ENCODE measurements at regions not wholly inside any gene's neighbourhood (a gene's known extent, or its start where the extent isn't known, plus 50 kb on each side); places are given as distances from the start of the nearest gene placed in this dataset.
"Not testable (repeated sequence)": the region's sequence is repeated elsewhere in the genome, so short reads cannot be mapped to it uniquely, and the experiment has no call there.

DNA sequence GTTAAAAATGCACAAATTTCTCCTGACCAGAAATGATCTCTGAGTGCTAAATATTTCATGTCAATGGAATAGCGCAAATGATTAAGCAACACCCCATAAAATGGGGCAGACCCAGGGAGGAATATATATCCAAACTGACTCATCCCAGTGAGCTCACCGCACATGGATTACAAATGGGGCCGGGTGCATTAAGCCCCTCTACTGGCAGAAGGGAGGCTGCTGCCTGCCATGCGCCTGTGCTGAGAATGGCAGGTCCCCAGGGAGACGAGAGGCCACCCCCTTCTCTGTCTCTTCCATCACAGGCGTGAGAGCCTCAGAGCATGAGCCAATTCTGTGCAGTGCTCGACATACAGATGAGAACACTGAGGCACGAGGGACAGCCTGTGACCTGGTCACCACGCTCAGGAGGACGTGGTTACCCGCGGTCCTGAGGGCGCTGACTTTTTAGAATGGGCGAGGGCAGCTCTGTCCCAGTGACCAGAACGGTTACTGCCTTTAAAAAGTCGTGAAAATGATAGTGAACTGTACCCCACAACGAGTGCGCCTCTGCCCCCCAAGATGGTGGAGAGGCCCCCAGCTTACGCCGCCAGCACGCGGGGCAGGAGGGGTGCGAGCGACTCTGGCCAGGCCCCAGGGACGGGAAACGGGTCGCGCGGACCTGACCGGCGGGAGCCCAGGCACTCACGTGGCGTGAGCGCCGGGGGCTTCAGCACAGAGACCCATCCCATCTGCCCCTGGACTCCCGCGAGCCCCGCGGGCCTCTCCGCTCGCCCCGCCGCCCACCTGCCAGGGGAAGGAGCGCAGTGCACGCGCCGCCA lies 130.2 kb upstream of the ALDH3B2 start:
- peak; percentile 12 for DNase-seq (ENCODE audit: low spot score)

DNA sequence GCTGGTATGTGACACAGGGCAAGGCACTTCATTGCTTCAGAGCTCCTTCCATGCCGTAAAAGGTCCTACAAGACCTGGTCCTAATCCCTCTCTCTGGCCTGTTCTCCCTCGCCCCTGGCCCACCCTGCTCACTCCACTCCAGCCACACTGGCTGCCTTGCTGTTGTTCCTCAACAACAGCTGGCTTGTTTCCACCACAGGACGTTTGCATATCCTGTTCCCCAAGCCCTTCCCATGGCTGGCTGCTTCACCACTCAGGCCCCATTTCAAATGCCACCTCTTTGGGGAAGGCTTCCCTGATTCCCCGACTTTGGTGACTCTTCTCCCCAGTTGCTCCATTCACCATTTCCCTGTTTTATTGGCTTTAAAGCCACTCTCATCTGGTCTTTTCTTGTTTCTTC lies 129.1 kb upstream of the ALDH3B2 start:
- DNase-seq (ENCODE audit: low spot score), result not testable (repeated sequence)

DNA sequence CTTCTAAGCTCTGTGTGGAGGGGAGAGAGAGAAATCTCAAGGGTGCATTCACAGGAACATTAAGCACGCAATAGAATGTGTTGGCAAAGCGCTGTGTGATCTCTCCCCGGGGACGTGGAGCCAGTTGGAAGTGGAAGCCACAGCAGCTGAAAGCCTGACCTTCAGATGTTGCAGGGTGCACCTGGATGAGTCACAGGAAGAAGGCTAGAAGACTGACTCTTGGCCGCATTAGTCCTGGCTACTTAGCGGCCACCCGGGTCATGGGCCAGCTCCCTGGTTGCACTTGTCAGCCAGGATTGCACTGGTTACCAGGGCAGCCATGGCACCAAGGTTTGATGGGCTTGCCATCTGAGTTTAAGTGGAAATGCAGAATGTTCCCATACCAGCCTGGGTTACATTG lies 128.6 kb upstream of the ALDH3B2 start:
- DNase-seq (ENCODE audit: low spot score), result not testable (repeated sequence)

DNA sequence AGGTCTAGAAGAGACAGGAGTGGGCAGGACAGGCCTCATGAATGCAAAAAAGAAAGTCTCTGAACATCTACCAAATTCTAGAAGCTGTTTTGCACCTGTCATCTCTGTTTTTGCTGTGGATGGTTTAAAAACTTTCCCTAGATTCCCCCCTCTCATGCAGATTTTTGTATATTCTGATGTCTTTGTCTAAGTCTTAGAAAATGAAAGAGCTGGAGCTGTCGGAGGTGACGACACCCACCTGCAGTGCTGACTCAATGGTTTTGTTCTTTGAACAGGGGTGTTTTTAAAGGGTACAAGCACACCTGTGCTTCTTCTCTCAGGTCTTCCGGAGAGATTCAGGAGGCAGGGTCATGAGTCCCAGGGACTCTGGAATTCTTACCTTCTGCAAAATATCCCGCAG lies 128.2 kb upstream of the ALDH3B2 start:
- not testable (repeated sequence) for DNase-seq (ENCODE audit: low spot score)

DNA sequence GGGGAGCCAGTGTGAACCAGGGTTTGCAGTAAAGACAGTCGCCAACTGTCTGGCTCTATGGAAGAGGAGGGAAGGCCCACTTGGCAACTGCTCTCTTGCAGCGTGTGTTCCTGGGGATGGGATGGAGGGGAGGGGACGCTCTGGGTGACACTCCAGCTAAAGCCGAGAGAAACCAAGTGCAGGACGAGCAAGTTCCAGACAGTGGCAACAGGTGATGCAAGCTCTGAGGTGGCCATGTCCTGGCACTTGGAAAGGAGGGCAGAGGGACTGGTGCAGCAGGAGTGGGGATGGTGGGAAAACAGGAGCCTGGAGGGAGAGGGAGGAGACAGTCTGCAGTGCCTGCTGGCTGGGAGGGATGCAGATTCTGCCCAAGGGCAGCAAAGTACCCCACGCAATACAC lies 127.0 kb upstream of the ALDH3B2 start:
- DNase-seq (ENCODE audit: low spot score), result not testable (repeated sequence)

DNA sequence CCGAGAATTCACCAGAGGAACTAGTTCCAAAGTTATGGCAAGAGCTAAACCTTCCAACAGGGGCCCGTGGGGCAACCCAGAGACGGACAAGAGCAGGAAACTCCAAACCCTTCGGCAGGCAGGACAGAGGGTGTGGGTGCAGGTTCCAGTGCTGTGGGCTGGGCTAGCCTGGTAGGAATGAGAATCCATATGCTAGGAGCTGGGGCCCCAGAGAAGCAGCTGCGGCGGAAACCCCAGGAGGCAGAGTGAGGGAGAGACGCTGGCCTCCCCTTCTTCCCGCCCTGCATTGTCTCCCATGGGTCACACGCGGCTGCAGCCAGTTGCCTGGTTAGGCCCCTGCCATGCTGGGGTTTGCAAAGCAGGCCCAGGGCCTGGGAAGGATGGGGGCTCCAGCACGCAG lies 126.2 kb upstream of the ALDH3B2 start:
- not testable (repeated sequence) for DNase-seq (ENCODE audit: low spot score)

DNA sequence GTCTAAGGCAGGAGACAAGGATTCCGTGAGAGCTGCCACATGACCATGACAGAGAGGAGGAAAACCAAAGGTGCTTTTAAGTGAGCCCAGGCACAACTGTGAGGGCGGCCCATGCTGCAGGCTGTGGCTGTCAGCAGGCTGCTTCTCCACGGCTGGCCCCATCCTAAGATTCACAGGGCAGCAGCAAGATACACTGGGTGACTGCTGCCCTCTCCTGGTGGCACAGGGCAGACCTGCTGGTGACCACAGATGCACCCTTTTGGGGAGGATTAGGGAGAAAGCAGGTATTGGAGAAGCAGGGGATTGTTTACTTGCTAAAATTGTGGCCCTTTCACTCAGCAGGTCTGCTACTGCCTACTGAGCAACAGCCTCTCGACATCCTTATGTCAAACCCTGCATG lies 125.4 kb upstream of the ALDH3B2 start:
- DNase-seq (ENCODE audit: low spot score), result not testable (repeated sequence)

DNA sequence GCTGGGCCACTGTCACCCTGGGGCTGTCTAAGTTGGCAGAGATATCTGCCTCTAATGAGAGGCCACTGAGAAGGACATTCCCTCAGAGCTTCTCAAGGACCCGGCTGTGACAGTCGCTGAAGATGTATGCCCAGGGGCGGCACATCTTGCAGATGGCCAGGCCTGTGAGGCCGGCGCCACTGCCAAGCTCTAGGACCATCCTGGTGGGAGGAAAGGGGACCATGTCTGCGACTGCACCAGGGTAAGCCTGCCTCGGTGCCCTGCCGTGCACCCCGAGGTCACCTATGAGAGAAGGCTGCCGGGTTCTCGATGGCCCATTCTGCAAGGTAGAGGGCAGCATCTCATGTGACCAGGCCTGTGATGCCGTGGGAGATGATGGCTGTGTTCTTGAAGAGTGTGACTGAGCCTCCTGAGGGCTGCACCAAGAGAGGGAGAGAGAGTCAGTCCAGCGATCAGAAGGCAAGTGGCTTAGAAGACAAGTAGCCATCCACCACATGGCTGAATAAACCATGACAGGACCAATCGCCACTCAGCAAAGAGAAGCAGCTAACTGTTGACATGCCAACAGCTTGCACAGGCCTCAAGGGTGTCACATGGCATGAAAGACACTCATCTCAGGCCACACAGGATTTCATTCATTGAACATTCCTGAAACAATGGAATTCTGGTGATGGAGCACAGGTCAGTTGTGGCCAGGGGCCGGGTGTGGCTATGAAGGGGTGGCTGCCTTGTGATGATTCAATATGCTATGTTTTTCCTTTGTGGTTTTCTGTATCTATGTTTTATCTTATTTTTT lies 123.5 kb upstream of the ALDH3B2 start:
- peak; percentile 29 for DNase-seq (ENCODE audit: low spot score)

DNA sequence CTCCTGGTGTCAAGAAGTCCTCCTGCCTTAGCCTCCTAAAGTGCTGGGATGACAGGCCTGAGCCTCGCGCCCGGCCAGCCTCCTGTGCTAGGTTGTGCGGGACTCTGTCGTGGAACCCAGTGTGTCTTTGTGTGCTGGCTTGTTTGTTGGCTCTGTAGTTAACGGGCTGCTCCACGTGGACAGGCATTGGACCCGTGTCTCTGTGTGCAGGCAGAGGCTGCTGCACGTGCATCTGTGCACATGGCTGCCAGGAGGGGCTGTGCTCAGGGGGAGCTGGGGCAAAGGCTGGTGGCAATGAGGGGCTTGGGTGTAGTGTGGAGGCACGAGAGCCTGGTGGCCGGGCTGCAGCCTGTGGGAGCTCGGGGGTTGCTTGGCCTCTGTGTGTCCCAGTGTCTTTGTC lies 121.3 kb upstream of the ALDH3B2 start:
- no peak for DNase-seq (ENCODE audit: low spot score)

DNA sequence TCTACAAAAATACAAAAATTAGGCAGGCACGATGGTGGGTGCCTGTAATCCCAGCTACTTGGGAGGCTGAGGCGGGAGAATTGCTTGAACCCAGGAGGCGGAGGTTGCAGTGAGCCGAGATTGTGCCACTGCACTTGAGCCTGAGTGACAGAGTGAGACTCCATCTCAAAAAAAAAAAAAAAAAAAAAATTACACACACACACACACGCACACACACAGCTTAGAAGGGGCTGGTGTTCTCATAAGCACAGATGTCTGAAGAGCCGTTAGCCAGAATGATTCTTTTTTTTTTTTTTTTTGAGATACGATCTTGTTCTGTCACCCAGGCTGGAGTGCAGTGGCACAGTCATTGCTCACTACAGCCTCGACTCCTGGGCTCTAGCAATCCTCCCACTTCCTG lies 119.3 kb upstream of the ALDH3B2 start:
- DNase-seq (ENCODE audit: low spot score), result not testable (repeated sequence)

DNA sequence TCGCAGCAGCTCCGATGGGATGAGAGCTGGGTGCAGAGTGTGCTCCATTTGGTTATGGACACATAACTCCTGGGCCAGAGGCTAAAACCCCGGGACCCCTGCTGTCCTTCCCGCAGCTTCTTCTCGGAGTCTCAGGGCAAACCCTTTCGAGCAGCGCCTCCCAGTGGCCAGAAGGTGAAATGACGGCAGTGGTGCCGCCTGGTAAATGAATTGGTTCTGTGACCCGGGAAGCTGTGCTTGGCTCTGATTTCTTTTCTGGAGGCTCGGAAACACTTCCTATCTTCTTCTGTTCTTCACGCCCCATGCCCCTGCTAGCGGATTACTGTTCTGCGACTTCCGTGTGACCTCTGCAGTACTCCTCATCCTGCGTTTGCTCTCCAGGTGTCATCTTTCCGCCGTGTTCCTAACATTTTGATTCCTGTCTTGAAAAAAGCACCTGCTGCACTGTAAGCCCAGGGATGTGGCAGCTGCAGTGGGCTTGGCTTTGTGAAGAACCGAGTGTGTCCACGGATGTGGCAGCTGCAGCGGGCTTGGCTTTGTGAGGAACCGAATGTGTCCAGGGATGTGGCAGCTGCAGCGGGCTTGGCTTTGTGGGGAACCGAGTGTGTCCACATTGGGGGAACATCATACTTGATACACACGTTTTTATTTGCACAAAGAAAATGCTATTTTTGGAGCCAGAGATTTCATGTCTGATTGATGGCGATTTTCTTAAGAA lies 118.0 kb upstream of the ALDH3B2 start:
- DNase-seq (ENCODE audit: low spot score), result not testable (repeated sequence)

DNA sequence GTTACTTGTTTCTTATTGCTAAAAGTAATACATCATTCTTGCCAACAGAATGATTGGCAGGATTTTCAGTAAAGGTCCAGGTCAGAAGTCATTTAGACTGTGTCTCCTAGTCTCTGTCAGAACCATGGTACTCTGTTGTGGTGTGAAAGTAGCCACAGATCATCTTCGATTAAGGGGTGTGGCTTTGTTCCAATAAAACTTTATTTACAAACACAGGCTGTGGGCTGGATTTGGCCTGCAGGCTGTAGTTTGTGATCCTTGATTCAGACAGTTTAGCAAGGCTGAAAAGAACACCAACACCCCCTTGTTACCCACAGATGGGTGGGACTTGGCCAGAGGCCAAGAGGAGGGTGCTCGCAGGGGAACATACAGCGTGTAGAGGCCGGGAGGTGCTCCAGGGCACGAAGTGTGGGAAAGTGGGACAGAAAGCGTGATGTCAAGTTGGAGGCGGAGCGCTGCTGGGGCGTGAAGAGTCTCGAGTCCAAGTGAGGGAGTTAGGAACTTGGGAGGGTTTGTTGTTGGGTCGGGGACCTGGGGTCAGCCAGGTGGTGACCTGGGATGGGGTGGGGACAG lies 117.3 kb upstream of the ALDH3B2 start:
- DNase-seq (ENCODE audit: low spot score), result not testable (repeated sequence)

DNA sequence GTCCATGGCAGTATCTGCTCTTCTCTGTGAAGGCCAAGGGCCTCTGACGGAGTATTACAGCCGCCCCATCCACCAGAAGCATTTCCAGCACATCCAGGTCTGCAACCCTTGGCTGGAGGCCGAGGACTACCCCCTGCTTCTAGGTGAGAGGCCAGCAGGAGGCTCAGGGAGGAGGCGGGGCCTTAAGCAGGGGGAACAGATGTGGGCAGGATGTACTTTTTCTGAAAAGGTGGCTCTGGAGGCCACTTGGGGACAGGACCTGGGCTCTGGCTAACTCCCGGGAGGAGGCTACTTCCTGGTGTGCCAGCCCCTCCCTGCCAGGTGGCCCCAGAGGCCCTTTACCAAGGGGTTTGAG lies 113.9 kb upstream of the ALDH3B2 start:
- not testable (repeated sequence) for DNase-seq (ENCODE audit: low spot score)

DNA sequence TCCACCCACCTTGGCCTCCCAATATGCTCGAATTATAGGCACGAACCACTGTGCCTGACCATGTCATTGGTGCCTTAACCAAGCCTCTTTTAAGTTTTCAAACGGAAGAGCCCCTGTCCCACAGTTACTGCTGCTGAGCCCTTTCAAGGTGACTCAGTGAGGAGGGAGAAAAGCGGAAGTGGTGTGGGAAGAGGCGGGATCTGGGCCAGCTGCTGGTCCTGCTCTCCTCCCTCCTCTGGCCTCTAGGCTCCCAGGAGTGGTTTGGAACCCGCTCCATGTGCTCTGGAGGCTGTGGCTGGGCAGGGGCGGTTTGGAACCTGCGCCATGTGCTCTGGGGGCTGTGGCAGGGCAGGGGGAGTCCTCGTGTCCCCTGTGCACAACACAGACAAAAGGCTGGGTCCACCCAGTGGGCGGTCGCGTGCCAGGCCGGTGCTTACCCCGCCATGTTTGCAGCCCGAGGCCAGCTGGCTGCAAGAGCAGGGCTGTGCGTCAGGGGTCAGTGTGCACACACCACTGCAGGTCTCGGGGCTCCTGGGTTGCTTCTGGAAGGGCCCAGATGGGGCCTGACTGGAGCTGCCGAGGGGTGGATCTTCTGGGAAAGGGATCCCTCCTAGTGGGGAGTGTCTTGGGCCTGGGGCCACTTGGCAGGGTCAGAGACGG lies 113.4 kb upstream of the ALDH3B2 start:
- DNase-seq (ENCODE audit: low spot score), result not testable (repeated sequence)

DNA sequence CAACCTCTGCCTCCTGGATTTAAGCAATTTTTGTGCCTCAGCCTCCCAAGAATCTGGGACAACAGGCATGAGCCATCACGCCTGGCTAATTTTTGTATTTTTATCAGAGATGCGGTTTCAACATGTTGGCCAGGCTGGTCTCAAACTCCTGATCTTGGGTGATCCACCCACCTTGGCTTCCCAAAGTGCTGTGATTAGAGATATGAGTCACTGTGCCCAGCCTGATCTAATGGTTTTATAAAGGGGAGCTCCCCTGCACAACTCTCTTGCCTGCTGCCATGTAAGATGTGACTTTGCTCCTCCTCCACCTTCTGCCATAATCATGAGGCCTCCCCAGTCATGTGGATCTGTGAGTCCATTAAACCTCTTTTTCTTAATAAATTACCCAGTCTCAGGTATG lies 107.5 kb upstream of the ALDH3B2 start:
- not testable (repeated sequence) for DNase-seq (ENCODE audit: low spot score)

DNA sequence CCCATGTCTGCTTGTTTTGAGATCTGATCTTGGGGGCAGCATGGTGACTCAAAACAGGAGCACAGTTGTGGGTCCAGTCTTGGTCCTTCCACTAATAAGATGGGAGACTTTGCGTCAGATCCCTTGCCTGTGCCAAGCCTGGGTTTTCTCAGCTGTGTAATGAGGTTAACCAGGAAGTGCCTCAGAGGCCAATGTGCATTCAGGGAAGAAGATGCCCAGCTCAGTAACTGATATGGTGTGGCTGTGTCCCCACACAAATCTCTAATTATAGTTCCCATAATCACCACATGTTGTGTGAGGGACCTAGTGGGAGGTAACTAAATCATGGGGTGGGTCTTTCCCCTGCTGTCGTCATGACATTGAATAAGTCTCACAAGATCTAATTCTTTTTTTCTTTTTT lies 107.1 kb upstream of the ALDH3B2 start:
- DNase-seq (ENCODE audit: low spot score), result not testable (repeated sequence)

DNA sequence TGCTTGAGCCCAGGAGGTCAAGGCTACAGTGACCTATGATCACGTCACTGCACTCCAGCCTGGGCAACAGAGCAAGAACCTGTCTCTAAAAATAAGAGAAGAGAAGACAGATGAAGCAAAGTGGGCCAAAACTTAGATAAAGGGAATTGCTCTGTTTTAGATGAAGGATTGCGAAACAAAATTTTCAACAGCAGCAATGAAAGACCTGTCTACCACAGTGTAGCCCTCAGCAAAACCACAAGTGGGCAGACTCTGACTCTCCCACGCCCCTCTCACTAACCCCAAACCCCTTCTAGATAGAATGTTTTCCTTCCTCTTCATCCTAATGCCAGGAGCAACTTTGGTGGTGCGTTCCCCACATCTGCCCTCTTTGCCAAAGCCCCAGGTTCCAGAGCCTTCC lies 105.6 kb upstream of the ALDH3B2 start:
- DNase-seq (ENCODE audit: low spot score), result no peak

DNA sequence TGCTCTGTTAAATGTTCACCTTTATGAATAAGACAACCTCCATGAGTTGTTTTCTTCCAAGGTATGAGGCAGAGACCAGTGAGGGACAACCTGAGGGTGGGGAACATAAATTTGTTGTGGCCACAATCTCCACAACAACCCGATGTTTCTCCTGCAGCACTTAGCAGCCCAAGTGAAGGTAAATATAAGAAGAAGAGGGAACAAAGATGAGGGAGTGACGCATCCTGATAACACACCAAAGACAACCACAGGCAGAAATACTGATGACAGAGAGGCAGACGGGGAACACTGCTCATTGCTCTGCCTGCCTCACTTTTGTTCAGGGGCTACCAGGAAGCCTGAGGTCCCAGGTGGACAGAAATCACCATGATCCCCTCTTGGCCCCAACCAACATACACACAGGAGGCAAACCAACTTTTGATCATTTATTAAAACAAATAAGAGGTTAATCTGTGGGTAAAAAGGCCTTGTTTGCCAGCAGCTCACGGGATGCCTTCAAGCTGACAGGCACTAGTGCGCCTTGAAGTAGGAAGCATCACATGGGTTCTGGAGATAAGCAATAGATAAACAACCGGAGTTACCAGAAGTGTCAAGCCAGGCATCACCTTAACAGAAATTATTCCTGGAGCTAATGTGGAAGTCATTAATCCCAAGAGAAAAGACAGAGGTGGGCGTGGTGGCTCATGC lies 104.9 kb upstream of the ALDH3B2 start:
- not testable (repeated sequence) for DNase-seq (ENCODE audit: low spot score)

DNA sequence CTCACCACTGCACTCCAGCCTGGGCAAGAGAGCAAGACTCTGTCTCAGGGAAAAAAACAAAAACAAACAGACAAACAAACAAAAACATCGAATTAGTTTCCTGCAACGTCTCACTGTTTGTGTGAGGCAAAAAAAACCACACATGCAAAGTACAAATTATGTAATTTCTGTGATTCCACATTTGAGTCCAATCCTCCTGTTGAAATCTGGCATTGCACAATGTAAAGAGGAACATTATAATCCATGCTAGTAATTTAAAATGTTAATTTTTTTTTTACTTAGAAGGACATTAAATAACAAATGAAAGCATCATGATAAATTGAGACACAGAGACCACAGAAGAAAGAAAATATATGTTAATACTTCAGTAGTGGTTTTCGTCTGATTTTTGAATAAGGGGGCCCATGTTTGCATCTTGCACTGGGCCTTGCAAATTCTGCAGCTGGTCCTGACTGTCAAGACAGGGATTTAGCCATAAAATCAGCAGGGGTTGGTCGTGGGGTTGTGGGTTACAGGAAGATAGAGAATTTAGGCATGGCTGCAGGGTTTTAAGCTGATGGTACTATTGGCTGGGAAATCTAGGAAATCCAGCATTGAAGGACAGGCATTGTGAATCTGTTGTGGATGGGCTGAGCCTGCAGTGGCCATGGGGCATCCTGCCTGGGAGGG lies 102.6 kb upstream of the ALDH3B2 start:
- DNase-seq (ENCODE audit: low spot score), result no peak

DNA sequence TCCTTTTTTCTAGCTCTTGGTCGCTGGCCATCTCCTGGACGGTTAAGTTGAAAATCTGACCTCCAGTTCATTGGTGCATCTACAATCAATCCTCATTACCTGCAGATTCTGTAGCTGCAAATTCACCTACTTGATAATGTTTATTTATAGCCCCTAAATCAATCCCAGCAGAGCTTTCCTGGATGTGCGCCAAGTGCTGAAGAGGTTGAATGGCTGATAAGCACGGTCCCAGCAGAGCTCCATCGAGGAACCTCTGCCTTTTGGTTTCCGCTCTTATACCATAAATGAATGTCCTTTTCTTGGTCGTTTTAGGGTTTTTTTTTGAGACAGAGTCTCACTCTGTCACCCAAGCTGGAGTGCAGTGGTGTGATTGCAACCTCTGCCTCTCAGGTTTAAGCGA lies 99.8 kb upstream of the ALDH3B2 start:
- not testable (repeated sequence) for DNase-seq (ENCODE audit: low spot score)
